ENCODE measurements at regions not wholly inside any gene's neighbourhood (a gene's known extent, or its start where the extent isn't known, plus 50 kb on each side); places are given as distances from the start of the nearest gene placed in this dataset.

DNA sequence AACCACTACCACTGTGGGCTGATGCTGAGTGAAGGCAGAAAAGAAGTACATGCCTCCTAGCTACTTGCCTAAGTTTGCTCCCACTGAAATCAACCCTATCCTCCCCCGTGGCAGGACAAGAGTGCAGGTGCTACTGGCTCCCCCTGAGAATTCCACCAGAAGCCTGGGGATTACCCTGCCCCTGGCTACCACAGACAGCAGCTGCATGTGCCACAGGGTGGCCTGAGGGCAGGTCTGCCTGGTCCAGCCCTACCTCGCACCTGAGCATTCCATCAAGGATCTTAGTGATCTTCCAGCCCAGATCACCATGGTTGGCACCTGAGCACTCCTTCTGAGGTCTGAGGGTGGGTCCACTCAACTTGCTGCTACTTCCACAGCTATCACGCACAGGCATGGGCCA lies 176.4 kb upstream of the SMIM30 start:
- no peak for DNase-seq
- no peaks in the 10 kb centered on the region for H3K36me3 ChIP-seq (replicated peaks)
- H3K27ac ChIP-seq: no peak overlapping the region
- H3K27me3 ChIP-seq (replicated peaks): no peaks in the 10 kb centered on the region
- H3K4me3 ChIP-seq (ENCODE audit: low read depth, low read length): no peak overlapping the region
- TF ChIP-seq, protein P1, sequence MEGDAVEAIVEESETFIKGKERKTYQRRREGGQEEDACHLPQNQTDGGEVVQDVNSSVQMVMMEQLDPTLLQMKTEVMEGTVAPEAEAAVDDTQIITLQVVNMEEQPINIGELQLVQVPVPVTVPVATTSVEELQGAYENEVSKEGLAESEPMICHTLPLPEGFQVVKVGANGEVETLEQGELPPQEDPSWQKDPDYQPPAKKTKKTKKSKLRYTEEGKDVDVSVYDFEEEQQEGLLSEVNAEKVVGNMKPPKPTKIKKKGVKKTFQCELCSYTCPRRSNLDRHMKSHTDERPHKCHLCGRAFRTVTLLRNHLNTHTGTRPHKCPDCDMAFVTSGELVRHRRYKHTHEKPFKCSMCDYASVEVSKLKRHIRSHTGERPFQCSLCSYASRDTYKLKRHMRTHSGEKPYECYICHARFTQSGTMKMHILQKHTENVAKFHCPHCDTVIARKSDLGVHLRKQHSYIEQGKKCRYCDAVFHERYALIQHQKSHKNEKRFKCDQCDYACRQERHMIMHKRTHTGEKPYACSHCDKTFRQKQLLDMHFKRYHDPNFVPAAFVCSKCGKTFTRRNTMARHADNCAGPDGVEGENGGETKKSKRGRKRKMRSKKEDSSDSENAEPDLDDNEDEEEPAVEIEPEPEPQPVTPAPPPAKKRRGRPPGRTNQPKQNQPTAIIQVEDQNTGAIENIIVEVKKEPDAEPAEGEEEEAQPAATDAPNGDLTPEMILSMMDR (IDR thresholded peaks at IDR 0.05; ENCODE audit: low read depth, low read length, missing control alignments): no peak
- in situ Hi-C loops (cut with HindIII; ENCODE audit: low pct_ligation_motif_present, low sequenced_read_pairs): no loop called here

DNA sequence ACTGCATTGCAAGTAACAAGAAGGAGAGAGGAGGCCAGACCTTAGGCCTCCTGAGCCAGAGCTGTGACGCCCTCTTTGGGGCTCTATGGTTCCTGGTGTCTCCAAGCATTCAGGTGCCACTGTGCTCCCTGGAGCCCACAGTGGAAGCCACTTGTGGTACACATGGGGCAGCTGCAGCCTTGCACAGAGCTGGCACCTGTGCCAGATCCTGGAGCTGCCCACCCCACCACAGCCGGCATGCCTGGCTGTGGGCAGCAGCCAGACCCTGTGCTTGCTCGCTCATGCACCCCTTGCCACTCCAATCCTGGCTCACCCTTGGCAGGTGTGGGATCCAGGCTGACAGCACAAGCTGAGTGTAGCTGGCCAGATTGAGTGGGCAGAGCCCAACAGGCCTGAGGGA lies 173.8 kb upstream of the SMIM30 start:
- in situ Hi-C loops (cut with HindIII; ENCODE audit: low pct_ligation_motif_present, low sequenced_read_pairs): no loop called here
- H3K4me3 ChIP-seq (ENCODE audit: low read depth, low read length): no peak overlapping the region
- DNase-seq: no peak
- no peaks in the 10 kb centered on the region for H3K36me3 ChIP-seq (replicated peaks)
- no peaks in the 10 kb centered on the region for H3K27me3 ChIP-seq (replicated peaks)
- TF ChIP-seq, protein P1 (IDR thresholded peaks at IDR 0.05; ENCODE audit: low read depth, low read length, missing control alignments): no peak
- no peak overlapping the region for H3K27ac ChIP-seq

DNA sequence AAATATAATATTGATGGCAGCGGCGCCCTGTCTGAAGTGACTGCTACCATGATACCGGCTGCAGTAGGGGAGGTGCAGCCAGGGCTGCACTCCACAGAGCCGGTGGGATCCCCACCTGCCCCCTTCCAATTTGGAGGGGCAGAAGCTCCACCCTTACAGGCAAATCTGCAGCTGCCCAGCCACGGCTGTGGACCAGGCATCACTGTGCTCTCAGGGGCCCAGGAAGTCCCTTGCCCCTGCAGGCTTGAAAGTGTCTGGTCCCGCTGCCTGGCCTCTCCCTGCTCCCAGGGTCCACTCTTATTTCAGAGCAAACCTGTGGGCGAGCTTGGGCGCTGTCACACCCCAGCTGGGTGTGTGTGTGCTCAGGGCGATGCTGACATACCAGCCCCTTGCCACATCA lies 172.7 kb upstream of the SMIM30 start:
- no peak overlapping the region for H3K4me3 ChIP-seq (ENCODE audit: low read depth, low read length)
- TF ChIP-seq, protein P1 (IDR thresholded peaks at IDR 0.05; ENCODE audit: low read depth, low read length, missing control alignments): no peak
- H3K27ac ChIP-seq: no peak overlapping the region
- no peaks in the 10 kb centered on the region for H3K36me3 ChIP-seq (replicated peaks)
- DNase-seq: no peak
- in situ Hi-C loops (cut with HindIII; ENCODE audit: low pct_ligation_motif_present, low sequenced_read_pairs): no loop called here
- no peaks in the 10 kb centered on the region for H3K27me3 ChIP-seq (replicated peaks)

DNA sequence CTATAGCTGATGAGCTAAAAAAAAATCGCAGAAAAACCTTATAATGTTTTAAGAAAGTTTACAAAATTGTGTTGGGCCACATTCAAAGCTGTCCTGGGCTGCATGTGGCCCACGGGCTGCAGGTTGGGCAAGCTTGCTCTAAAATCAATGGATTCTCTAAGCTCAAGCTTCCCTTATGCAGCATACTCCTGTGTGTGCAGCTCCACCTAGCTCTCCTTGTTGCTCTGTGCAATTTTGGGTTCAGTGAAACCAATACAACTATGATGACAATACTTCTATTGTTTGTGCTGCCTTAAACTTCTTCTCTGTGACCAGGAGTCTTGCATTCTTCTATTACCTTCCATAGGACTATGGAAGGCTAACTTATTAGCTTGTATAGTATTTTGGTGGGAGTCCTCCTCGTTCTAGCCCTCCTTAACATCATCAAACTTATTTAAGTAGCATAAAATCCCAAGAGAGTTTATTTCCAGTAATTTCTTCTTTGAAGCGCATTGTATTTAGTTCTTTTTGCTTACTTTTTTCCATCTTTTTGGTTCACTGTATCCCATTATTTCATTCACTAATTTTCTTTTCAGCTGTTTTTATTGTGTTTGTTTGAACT lies 170.9 kb upstream of the SMIM30 start:
- H3K27ac ChIP-seq: no peak overlapping the region
- no peaks in the 10 kb centered on the region for H3K36me3 ChIP-seq (replicated peaks)
- peak; percentile 53 for DNase-seq
- in situ Hi-C loops (cut with HindIII; ENCODE audit: low pct_ligation_motif_present, low sequenced_read_pairs): no loop called here
- TF ChIP-seq, protein P1 (IDR thresholded peaks at IDR 0.05; ENCODE audit: low read depth, low read length, missing control alignments): peak; percentile 82
- H3K4me3 ChIP-seq (ENCODE audit: low read depth, low read length): no peak overlapping the region
- no peaks in the 10 kb centered on the region for H3K27me3 ChIP-seq (replicated peaks)

DNA sequence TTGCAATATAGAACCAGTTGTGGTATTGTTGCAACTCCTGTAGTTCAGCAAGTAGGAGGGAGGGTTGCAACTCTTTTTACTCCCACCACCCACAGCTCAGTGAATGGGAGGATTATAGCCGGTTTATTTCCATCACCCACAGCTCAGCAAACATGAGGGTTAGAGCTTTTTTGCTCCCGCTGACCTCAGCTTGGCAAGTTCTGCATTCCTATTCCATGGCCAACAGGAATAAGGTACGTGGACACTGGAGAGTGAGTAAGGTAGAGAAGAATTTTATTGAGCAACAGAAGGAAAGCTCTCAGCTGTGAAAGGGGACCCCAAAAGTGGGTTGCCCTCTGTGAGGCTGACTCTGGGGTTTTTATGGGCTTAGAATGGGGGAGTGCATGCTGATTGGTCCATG lies 167.1 kb upstream of the SMIM30 start:
- Histone ChIP-seq H3K27me3 (replicated peaks) (no peaks in the 10 kb centered on the region), H3K4me3 (ENCODE audit: low read depth, low read length) (no peak overlapping the region), H3K27ac (no peak overlapping the region), H3K36me3 (replicated peaks) (no peaks in the 10 kb centered on the region)
- in situ Hi-C loops (cut with HindIII; ENCODE audit: low pct_ligation_motif_present, low sequenced_read_pairs): no loop called here
- TF ChIP-seq, protein P1 (IDR thresholded peaks at IDR 0.05; ENCODE audit: low read depth, low read length, missing control alignments): no peak
- no peak for DNase-seq

DNA sequence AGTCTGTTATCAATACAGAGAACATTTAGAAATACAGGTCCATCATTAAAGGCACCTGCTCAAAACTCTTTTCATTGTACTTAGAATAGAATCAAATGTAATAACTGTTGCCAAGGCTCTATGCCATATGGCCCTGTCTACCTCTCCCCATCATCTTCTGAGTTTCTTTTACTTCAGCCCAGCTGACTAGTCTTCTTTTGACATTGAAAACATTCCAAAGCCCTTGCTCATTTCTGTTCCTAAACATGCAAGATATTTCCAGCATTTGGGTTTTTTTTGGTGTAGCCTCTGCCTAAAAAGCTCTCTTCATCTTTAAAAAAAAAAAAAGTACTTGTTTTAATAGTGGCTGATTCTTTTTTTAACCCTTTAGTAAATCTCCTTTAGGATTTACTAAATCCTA lies 165.5 kb upstream of the SMIM30 start:
- Histone ChIP-seq H3K36me3 (replicated peaks) (no peaks in the 10 kb centered on the region), H3K27me3 (replicated peaks) (no peaks in the 10 kb centered on the region), H3K27ac (no peak overlapping the region), H3K4me3 (ENCODE audit: low read depth, low read length) (no peak overlapping the region)
- in situ Hi-C loops (cut with HindIII; ENCODE audit: low pct_ligation_motif_present, low sequenced_read_pairs): no loop called here
- peak; percentile 45 for DNase-seq
- TF ChIP-seq, protein P1 (IDR thresholded peaks at IDR 0.05; ENCODE audit: low read depth, low read length, missing control alignments): no peak

Measured in brain microvascular endothelial cell (primary cell).